Upper lobe of right lung (tissue), 1 donor: ENCODE measurements at regions not wholly inside any gene's neighbourhood (a gene's known extent, or its start where the extent isn't known, plus 50 kb on each side); places are given as distances from the start of the nearest gene placed in this dataset.

Experiments used
- ATAC-seq: fragments of 200-7000 bp; cut with Tn5 transposase; one replicate; pipeline ENCODE4 v1.9.1; 2020; ENCODE audit warnings: mild to moderate bottlenecking, moderate library complexity
- DNase-seq: peaks from one replicate; pipeline ENCODE4 v3.0.0-alpha.2; 2020
- H3K27ac ChIP-seq: fragments of 200-600 bp; one replicate; pipeline ENCODE4 v1.8.0; 2022
- H3K27me3 ChIP-seq: fragments of 200-600 bp; one replicate; pipeline ENCODE4 v1.8.0; 2022; ENCODE audit warnings: mild to moderate bottlenecking
- H3K36me3 ChIP-seq: fragments of 200-600 bp; one replicate; pipeline ENCODE4 v1.8.0; 2022
- H3K4me1 ChIP-seq: fragments of 200-600 bp; one replicate; pipeline ENCODE4 v1.8.0; 2022
- H3K4me3 ChIP-seq: fragments of 200-600 bp; one replicate; pipeline ENCODE4 v1.8.0; 2022; ENCODE audit warnings: mild to moderate bottlenecking
- H3K9me3 ChIP-seq: fragments of 200-600 bp; one replicate; pipeline ENCODE4 v1.8.0; 2022
- intact Hi-C: fragments of 100-400 bp; cut with DNase I; formaldehyde crosslinking; loops from one replicate; pipeline ENCODE4 v1.11.0; 2022
- TF ChIP-seq, protein P1 (sequence below): fragments of 200-600 bp; IDR thresholded peaks from one replicate; pipeline ENCODE4 v1.8.0; 2022; ENCODE audit warnings: antibody characterized with exemption
- donor health status: DM: no; HTN: yes; CAD: no; lungs with severe emphysema.

DNA sequence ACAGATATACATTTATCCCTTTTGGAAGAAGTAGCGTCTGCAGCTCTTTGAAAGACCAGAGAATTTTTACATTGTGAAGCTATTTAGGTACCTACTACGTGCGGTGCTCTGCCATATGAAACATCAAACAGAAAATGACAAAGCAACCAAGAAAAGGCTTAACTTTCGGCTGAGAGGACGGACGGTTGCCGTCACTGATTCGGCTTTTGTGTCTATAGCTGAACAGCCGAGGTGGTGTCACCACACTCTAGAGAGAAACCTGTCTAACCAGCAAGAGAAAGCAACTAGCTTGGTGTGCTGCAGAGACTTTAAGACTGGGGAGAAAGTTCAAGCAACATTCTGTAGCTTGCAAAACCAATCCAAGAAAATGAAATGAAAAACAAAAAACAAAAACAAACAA is 145.5 kb downstream of the SHOX start:
- H3K4me3 ChIP-seq: no peak overlapping the region
- no peaks in the 10 kb centered on the region for H3K4me1 ChIP-seq
- H3K9me3 ChIP-seq: no peaks in the 10 kb centered on the region
- intact Hi-C loops: no loop called here
- peaks cover 3% of the 10 kb centered on the region for H3K27me3 ChIP-seq
- DNase-seq (peak; percentile 16), ATAC-seq (no peak)
- no peaks in the 10 kb centered on the region for H3K36me3 ChIP-seq
- TF ChIP-seq, protein P1, sequence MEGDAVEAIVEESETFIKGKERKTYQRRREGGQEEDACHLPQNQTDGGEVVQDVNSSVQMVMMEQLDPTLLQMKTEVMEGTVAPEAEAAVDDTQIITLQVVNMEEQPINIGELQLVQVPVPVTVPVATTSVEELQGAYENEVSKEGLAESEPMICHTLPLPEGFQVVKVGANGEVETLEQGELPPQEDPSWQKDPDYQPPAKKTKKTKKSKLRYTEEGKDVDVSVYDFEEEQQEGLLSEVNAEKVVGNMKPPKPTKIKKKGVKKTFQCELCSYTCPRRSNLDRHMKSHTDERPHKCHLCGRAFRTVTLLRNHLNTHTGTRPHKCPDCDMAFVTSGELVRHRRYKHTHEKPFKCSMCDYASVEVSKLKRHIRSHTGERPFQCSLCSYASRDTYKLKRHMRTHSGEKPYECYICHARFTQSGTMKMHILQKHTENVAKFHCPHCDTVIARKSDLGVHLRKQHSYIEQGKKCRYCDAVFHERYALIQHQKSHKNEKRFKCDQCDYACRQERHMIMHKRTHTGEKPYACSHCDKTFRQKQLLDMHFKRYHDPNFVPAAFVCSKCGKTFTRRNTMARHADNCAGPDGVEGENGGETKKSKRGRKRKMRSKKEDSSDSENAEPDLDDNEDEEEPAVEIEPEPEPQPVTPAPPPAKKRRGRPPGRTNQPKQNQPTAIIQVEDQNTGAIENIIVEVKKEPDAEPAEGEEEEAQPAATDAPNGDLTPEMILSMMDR: no peak
- H3K27ac ChIP-seq: no peak overlapping the region

DNA sequence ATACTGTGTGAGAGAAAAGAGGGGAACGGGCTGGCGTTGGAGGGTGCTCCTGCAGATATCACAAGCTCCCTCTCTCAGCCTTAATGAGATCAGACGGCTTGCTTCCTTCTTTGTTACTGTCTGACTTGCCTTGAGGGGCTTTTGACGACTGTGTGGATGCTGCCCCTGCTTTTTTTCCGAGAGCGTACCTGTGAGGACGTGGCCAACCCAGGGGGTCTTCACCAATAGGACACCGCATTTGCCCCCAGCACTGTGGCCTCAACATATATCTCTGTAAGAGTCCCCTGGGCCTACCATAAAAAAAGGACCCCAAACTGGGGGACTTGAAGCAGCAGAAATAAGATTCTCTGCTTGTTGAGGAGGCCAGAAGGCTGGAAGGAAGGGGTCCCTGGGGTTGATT is 143.9 kb downstream of the SHOX start:
- H3K27ac ChIP-seq: no peak overlapping the region
- H3K36me3 ChIP-seq: no peaks in the 10 kb centered on the region
- TF ChIP-seq, protein P1: no peak
- H3K4me3 ChIP-seq: no peak overlapping the region
- ATAC-seq (no peak), DNase-seq (peak; percentile 12)
- intact Hi-C loops: no loop called here
- H3K27me3 ChIP-seq: no peaks in the 10 kb centered on the region
- no peaks in the 10 kb centered on the region for H3K9me3 ChIP-seq
- no peaks in the 10 kb centered on the region for H3K4me1 ChIP-seq

DNA sequence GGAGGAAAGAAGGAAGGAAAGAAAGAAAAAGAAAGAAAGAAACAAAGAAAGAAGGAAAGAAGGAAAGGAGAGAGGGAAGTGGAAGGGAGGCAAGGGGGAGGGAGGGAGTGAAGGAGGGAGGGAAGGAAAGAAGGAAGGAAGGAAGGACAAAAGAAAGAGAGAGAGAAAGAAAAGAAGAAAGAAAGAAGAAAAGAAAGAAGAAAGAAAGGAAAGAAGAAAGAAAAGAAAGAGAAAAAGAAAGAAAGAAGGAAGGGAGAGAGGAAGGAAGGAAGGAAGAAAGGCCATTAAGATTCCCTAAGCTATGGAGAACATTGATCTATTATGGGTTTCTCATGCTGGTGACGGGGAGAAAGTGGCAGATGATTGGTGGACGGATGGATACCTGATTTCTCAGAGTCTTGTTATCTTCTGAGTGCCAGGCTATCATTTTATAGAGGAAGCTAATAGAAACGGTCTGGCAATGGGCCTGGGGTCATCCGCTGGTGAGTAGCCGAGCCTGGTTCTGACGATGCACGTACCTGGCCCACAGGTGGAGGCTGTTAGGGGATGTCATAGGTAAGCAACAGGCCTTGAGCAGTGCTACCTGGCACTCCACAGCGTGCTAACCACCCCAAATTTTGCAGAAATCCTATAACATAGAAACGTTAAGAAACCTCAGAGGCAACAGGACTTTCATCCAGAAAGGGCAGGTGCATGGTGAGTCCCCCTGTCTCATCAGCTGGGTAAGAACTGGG is 142.9 kb downstream of the SHOX start:
- intact Hi-C loops: no loop called here
- DNase-seq (peak; percentile 21), ATAC-seq (no peak)
- Histone ChIP-seq H3K36me3 (no peaks in the 10 kb centered on the region), H3K27ac (no peak overlapping the region), H3K27me3 (no peaks in the 10 kb centered on the region), H3K4me1 (no peaks in the 10 kb centered on the region), H3K9me3 (no peaks in the 10 kb centered on the region), H3K4me3 (no peak overlapping the region)
- TF ChIP-seq, protein P1: no peak

- intact Hi-C loops: no loop called here
- TF ChIP-seq, protein P1: no peak
- Histone ChIP-seq H3K36me3 (no peaks in the 10 kb centered on the region), H3K4me3 (no peak overlapping the region), H3K27ac (no peak overlapping the region), H3K9me3 (no peaks in the 10 kb centered on the region), H3K4me1 (no peaks in the 10 kb centered on the region), H3K27me3 (no peaks in the 10 kb centered on the region)
- DNase-seq (peak; percentile 20), ATAC-seq (no peak)
Observed at GRCh38 chrX:771536-771935, 140.9 kb downstream of the SHOX start.

GRCh38 chrX:769796-770195 is 139.2 kb downstream of the SHOX start:
- ATAC-seq (no peak), DNase-seq (peak; percentile 28)
- H3K27ac ChIP-seq: no peak overlapping the region
- no peak overlapping the region for H3K4me3 ChIP-seq
- no peaks in the 10 kb centered on the region for H3K9me3 ChIP-seq
- TF ChIP-seq, protein P1: no peak
- no peaks in the 10 kb centered on the region for H3K36me3 ChIP-seq
- H3K27me3 ChIP-seq: no peaks in the 10 kb centered on the region
- intact Hi-C loops: no loop called here
- H3K4me1 ChIP-seq: no peaks in the 10 kb centered on the region

- H3K9me3 ChIP-seq: no peaks in the 10 kb centered on the region
- H3K36me3 ChIP-seq: no peaks in the 10 kb centered on the region
- H3K27ac ChIP-seq: no peak overlapping the region
- TF ChIP-seq, protein P1: no peak
- intact Hi-C loops: no loop called here
- DNase-seq (peak; percentile 18), ATAC-seq (no peak)
- H3K27me3 ChIP-seq: no peaks in the 10 kb centered on the region
- H3K4me1 ChIP-seq: no peaks in the 10 kb centered on the region
- no peak overlapping the region for H3K4me3 ChIP-seq
Observed at GRCh38 chrX:768596-768995, 138.0 kb downstream of the SHOX start.
